AG08395 (cell line): ENCODE measurements at regions not wholly inside any gene's neighbourhood (a gene's known extent, or its start where the extent isn't known, plus 50 kb on each side); places are given as distances from the start of the nearest gene placed in this dataset.
"Not testable (repeated sequence)": the region's sequence is repeated elsewhere in the genome, so short reads cannot be mapped to it uniquely, and the experiment has no call there.

Experiments
- DNase-seq: peaks from one replicate; pipeline ENCODE4 v3.0.0; 2012; ENCODE audit warnings: mixed read lengths, low spot score

GRCh38 chr18:77373730-77374445, 124.2 kb downstream of the GALR1 start:
- DNase-seq, result no peak

GRCh38 chr18:77374446-77374805, 124.8 kb downstream of the GALR1 start:
- no peak for DNase-seq

DNA sequence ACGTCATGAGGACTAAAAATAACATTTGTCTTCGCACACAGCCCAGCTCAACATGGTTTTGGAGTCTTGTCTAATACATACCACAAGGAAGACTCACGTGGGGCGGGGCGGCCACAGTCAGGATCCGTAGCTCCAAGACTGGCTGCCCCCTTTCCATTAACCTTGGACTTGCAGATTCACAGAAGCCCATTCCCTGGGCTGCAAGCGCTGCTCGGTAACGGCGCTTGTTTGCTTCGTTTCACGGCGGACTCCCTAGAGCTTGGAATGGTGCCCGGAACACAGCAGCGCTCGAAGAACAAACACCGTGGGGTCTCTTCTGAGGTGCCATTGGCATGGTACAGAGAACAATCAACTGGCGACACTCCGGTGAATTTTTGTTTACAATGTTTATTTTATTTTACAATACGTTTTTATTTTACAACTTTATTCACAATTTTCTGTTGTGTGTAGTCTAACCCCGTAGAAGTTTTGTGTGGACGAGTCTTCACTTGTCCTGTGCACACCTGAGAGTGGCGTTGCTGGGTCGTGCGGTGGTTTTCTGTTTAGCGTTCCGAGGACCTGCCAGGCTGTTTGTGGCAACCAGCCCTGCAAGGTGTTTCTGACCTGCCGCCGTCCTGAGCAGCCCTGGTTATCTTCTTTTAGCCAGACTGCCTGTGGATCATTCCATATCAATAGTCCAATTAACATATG, 126.5 kb downstream of the GALR1 start:
- no peak for DNase-seq

DNA sequence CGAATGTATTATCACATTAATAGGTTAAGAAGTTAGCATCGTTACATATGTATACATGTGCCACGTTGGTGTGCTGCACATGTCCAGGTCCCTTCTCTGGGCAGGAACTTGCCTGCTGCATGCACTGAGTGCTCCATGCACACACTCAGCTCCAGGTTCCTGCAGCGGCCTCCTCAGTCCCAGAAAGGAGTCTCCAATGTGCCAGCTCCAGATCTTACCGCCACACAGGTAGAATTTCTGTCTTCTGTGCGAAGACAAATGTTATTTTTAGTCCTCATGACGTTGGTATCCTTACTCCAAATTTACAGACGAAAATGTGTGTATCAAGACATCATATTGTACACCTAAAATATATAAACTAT, 127.1 kb downstream of the GALR1 start:
- DNase-seq, result no peak

GRCh38 chr18:77377813-77378212, 128.2 kb downstream of the GALR1 start:
- no peak for DNase-seq

- DNase-seq, result no peak
Measured at GRCh38 chr18:77379976-77380509, 130.4 kb downstream of the GALR1 start.

DNA sequence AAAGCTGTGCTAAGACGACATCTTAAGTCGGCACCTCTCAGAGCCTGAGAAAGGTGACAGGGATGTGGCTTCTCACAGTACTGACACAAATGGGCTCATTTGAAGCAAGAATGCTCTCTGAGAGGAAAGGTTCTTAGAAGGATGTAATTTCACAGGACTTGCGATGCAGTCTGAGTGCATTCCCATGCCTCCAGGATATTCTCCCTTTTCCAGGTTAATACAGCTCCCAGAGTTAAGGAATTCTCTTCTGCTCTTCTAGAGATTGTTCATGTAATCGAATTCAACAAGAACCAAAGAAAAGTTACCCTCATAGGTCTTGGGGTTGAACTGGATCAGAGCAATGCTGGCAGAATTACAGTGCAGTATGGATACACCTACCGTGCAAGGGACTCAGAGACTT, 131.0 kb downstream of the GALR1 start:
- DNase-seq, result no peak

- no peak for DNase-seq
Measured at GRCh38 chr18:77392321-77392720, 142.7 kb downstream of the GALR1 start.

- DNase-seq, result no peak
Measured at GRCh38 chr18:77393519-77393918, 143.9 kb downstream of the GALR1 start.

DNA sequence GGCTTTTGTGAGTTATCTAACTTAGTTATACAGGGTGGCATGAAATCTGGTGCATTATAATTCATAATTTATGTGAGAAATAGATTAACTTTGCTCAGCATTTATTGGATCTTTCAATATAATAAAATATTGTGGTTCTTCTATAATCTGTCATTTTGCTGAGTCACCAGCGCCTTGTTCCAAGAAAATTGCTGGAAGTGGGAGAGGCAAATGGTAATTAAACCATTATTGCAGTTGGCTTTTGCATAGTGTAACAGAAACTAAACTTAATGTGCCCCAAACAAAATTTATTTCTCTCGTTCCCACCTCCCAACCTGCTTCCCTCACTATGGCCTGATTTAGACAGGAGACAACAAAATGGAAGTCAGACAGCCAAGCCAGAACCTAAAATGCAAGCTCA, 146.3 kb downstream of the GALR1 start:
- no peak for DNase-seq

GRCh38 chr18:77397056-77397455, 147.4 kb downstream of the GALR1 start:
- DNase-seq, result no peak

- DNase-seq, result no peak
Measured at GRCh38 chr18:77397617-77398016, 148.0 kb downstream of the GALR1 start.

- DNase-seq, result no peak
Measured at GRCh38 chr18:77400561-77400960, 150.9 kb downstream of the GALR1 start.

DNA sequence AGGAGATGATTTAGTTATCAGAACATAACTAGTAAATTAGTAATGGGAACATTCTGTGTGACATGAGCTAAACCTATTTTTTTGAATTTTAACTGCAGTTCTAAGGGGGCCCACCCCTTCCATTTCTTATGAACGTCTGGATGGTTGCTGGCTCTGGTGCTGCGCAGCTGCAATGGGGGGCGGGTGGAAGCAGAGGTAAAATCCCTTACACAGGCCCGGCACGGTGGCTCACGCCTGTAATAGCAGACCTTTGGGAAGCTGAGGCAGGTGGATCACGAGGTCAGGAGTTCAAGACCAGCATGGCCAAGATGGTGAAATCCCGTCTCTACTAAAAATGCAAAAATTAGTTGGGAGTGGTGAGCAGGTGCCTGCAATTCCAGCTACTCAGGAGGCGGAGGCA, 151.5 kb downstream of the GALR1 start:
- DNase-seq, result no peak

DNA sequence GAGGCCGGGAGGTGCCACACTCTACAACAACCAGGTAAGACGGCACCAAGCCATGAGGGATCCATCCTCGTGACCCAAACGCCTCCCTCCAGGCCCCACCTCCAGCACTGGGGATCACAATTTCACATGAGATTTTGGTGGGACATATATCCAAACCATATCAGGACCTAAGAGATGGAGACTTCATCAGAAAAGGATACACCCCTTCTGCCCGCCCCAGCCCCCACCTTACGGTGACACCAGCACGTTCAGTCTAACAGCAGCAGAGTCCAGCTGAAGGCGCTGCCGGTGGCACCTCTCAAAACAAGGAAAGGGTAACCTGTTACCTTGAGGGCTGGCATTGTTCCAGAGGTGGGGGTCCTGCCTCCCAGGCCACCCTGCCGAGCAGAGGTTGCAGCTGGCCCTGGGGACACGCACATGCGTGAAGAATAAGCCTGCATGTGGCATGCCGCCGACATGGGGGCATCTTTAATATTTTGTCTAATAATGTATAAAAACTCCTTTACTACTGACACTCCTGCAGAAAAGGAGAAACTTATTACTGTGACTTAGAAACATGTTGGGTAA, 154.4 kb downstream of the GALR1 start:
- no peak for DNase-seq

GRCh38 chr18:77405096-77405495, 155.4 kb downstream of the GALR1 start:
- DNase-seq, result no peak

- no peak for DNase-seq
Measured at GRCh38 chr18:77407733-77408132, 158.1 kb downstream of the GALR1 start.

- DNase-seq, result not testable (repeated sequence)
Measured at GRCh38 chr18:77421546-77421945, 171.9 kb downstream of the GALR1 start.

DNA sequence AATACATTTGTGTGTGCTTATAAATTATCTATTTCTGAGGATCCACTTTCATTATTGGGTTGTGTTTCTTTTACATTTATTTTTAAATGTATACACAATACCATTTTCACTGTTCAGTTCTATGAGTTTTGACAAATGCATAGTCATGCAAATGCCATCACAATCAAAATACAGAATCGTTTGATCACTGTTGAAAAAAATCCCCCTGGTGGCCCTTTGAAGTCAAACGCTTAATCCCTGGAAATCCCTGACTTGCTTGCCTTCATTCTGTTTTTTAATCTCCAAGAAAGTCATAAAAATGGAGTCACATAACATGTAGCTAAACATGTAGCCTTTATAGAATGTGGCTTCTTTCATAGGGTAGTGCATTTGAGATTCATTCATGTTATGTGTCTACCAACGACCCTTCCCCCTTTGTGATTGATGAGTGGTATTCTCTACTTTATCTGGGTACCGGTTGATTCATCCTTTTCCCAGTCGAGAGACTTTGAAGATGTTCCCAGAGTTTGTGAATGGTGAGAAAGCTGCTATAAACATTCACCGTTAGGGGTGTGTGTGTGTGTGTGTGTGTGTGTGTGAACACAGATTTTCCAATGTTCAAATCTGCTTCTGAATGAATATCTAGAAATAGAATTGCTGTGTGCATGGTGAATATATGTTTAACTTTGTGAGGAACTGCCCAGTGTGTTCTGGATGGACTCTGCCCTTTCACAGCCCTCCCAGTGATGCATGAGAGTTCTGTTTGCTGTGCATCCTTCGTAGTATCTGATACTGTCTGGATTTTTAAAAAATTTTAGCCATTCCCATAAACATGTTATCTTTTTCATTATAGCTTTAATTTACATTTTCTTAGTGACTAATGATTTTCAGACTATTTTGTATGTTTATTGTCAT, 173.6 kb downstream of the GALR1 start:
- no peak for DNase-seq

DNA sequence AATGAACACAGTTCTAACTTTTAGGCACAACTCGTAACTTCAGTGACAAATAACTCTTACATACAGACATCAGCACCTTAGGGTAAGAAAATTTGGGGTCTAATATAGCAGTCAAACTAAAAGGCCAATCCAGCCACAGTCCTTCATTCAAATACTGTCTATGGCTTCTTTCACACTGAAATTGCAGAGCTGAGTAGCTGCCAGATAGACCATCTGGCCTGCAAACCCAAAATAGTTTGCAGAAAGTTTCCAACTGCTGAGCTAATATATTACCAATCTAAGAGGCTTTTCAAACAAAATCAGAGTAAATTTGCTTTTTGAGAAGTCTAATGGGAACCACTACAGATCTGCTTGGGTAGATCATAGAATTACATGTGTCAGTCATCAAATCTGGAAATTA, 183.4 kb downstream of the GALR1 start:
- DNase-seq, result no peak

- DNase-seq, result no peak
Measured at GRCh38 chr18:77439888-77440287, 190.2 kb downstream of the GALR1 start.

DNA sequence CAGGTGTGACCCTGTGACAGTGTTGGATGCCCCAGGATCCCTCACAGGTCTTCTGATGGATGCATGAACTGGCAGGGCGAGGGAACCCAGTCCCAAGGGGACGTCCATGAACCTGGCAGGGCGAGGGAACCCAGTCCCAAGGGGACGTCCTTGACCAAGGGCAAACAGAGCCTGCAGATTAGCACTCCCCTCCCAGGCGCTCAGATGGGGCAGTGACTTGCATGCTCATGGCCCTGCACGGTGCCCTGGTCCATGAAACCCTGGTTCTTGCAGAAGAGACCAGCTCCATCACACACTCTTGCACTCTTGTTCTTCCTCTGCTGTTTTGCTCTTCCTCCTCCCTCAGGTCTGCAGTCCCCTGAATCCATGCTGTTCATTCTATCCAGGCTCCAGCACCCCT, 192.7 kb downstream of the GALR1 start:
- no peak for DNase-seq
